Choroid plexus epithelial cell (primary cell): ENCODE measurements at regions not wholly inside any gene's neighbourhood (a gene's known extent, or its start where the extent isn't known, plus 50 kb on each side); places are given as distances from the start of the nearest gene placed in this dataset.
A peak's percentile ranks its signal among the peaks of the same experiment; 100 is the strongest.

Source experiments
- DNase-seq: peaks from one replicate; pipeline ENCODE4 v3.0.0-alpha.2; 2010; ENCODE audit warnings: low read depth
- H3K4me3 ChIP-seq: 2 replicates; pipeline ENCODE4 v1.5.1; 2011; ENCODE audit warnings: low read depth, mild to moderate bottlenecking, control low read depth, low read length, moderate library complexity
- CTCF ChIP-seq: conservative IDR thresholded peaks from 2 replicates; pipeline ENCODE4 v1.5.1; 2011; ENCODE audit warnings: low read depth, mild to moderate bottlenecking, control low read depth, inconsistent platforms, low read length, moderate library complexity

GRCh38 chr12:115255962-115256361, 572.0 kb upstream of the TBX3 start:
- no peak for TF ChIP-seq CTCF

GRCh38 chr12:115255257-115255656, 571.3 kb upstream of the TBX3 start:
- no peak overlapping the region for H3K4me3 ChIP-seq
- DNase-seq: no peak
- TF ChIP-seq CTCF: no peak

More at GRCh38 chr12:115255962-115256361, 572.0 kb upstream of the TBX3 start:
- H3K4me3 ChIP-seq: no peak overlapping the region
- DNase-seq: no peak

GRCh38 chr12:115253049-115253448, 569.1 kb upstream of the TBX3 start:
- H3K4me3 ChIP-seq: no peak overlapping the region
- TF ChIP-seq CTCF: no peak

GRCh38 chr12:115251727-115252126, 567.8 kb upstream of the TBX3 start:
- H3K4me3 ChIP-seq: no peak overlapping the region
- no peak for TF ChIP-seq CTCF
- DNase-seq: peak; percentile 14

More at GRCh38 chr12:115253049-115253448, 569.1 kb upstream of the TBX3 start:
- DNase-seq: no peak

- H3K4me3 ChIP-seq: no peak overlapping the region
- TF ChIP-seq CTCF: no peak
- DNase-seq: no peak
These were observed 565.8 kb upstream of the TBX3 start for GRCh38 chr12:115249671-115250278.

- TF ChIP-seq CTCF: no peak
- DNase-seq: no peak
- no peak overlapping the region for H3K4me3 ChIP-seq
These were observed 561.0 kb upstream of the TBX3 start for GRCh38 chr12:115245020-115245419.

GRCh38 chr12:115243933-115244628, 560.1 kb upstream of the TBX3 start:
- DNase-seq: no peak
- no peak overlapping the region for H3K4me3 ChIP-seq
- no peak for TF ChIP-seq CTCF
